ENCODE measurements at regions not wholly inside any gene's neighbourhood (a gene's known extent, or its start where the extent isn't known, plus 50 kb on each side); places are given as distances from the start of the nearest gene placed in this dataset.

DNA sequence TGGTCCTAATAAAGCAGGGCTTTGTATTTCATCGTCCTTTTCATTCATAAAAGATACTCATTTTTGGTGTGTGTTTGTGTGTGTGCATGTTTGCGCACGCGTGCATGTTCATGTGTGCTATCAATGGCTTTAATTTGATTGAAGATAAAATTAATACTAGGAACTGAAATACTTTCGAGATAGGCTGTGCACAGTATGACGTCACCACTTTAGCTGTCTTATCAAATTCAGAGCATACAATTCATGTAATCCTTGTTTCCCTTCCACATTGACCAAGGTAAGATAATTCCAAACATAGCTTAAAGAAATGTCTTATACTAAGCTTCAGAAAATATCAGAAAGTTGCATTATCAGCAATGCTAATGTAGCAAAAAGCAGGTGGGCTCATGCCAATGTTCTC is 113.6 kb upstream of the CYYR1 start:
- TF ChIP-seq, protein P1, sequence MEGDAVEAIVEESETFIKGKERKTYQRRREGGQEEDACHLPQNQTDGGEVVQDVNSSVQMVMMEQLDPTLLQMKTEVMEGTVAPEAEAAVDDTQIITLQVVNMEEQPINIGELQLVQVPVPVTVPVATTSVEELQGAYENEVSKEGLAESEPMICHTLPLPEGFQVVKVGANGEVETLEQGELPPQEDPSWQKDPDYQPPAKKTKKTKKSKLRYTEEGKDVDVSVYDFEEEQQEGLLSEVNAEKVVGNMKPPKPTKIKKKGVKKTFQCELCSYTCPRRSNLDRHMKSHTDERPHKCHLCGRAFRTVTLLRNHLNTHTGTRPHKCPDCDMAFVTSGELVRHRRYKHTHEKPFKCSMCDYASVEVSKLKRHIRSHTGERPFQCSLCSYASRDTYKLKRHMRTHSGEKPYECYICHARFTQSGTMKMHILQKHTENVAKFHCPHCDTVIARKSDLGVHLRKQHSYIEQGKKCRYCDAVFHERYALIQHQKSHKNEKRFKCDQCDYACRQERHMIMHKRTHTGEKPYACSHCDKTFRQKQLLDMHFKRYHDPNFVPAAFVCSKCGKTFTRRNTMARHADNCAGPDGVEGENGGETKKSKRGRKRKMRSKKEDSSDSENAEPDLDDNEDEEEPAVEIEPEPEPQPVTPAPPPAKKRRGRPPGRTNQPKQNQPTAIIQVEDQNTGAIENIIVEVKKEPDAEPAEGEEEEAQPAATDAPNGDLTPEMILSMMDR (IDR thresholded peaks at IDR 0.05), result no peak
- no peak for TF ChIP-seq POLR2AphosphoS5 (IDR thresholded peaks at IDR 0.05)

Measured in stomach (tissue), 4 donors.